Loucy (cell line): ENCODE measurements at regions not wholly inside any gene's neighbourhood (a gene's known extent, or its start where the extent isn't known, plus 50 kb on each side); places are given as distances from the start of the nearest gene placed in this dataset.

Source experiments
- H2AFZ ChIP-seq: fragments of 200-600 bp; sonication (generic); 2 replicates; pipeline ENCODE4 v1.6.0; 2016; ENCODE audit warnings: antibody characterized with exemption, mild to moderate bottlenecking, low read length, moderate library complexity
- H3F3A ChIP-seq: fragments of 200-600 bp; 2 replicates; pipeline ENCODE4 v1.6.0; 2016; ENCODE audit warnings: antibody characterized with exemption, low read depth, mild to moderate bottlenecking
- H3K27me3 ChIP-seq: fragments of 200-600 bp; sonication (generic); 2 replicates; pipeline ENCODE4 v1.6.1; 2014; ENCODE audit warnings: low read length, mild to moderate bottlenecking; ENCODE audit not compliant: insufficient read depth, poor library complexity, severe bottlenecking
- H3K36me3 ChIP-seq: fragments of 200-600 bp; sonication (generic); 2 replicates; pipeline ENCODE4 v1.6.1; 2016; ENCODE audit warnings: low read length; ENCODE audit not compliant: insufficient read depth
- H3K4me1 ChIP-seq: fragments of 200-600 bp; sonication (generic); 2 replicates; pipeline ENCODE4 v1.5.1; 2014; ENCODE audit warnings: low read length, mild to moderate bottlenecking; ENCODE audit not compliant: insufficient read depth, poor library complexity, severe bottlenecking
- H3K4me2 ChIP-seq: fragments of 200-600 bp; sonication (generic); 2 replicates; pipeline ENCODE4 v1.6.0; 2014; ENCODE audit warnings: antibody characterized with exemption, low read length, low read depth, mild to moderate bottlenecking; ENCODE audit not compliant: poor library complexity, severe bottlenecking
- H3K4me3 ChIP-seq: fragments of 200-600 bp; sonication (generic); 2 replicates; pipeline ENCODE4 v1.5.1; 2014; ENCODE audit warnings: low read length, mild to moderate bottlenecking, mixed read lengths; ENCODE audit not compliant: poor library complexity, severe bottlenecking
- H3K79me2 ChIP-seq: fragments of 200-600 bp; sonication (generic); 2 replicates; pipeline ENCODE4 v1.6.1; 2014; ENCODE audit warnings: low read length; ENCODE audit not compliant: insufficient read depth
- H3K9ac ChIP-seq: fragments of 200-600 bp; sonication (generic); 2 replicates; pipeline ENCODE4 v1.6.0; 2014; ENCODE audit warnings: mild to moderate bottlenecking, low read depth, low read length, moderate library complexity; ENCODE audit not compliant: poor library complexity, severe bottlenecking
- H3K9me2 ChIP-seq: fragments of 200-600 bp; sonication (generic); replicated peaks from 2 replicates; pipeline ENCODE4 v1.6.1; 2016; ENCODE audit warnings: low read depth, low read length, mixed read lengths
- H3K9me3 ChIP-seq: fragments of 200-600 bp; sonication (generic); 2 replicates; pipeline ENCODE4 v1.6.1; 2014; ENCODE audit warnings: mild to moderate bottlenecking, antibody characterized with exemption, low read length, low read depth; ENCODE audit not compliant: insufficient read depth
- H4K20me1 ChIP-seq: fragments of 200-600 bp; sonication (generic); 2 replicates; pipeline ENCODE4 v1.6.0; 2014; ENCODE audit warnings: antibody characterized with exemption, low read length, mild to moderate bottlenecking; ENCODE audit not compliant: insufficient read depth, poor library complexity, severe bottlenecking
- CTCF ChIP-seq: fragments of 200-600 bp; sonication (generic); conservative IDR thresholded peaks from 2 replicates; pipeline ENCODE4 v1.5.1; 2014; ENCODE audit warnings: mild to moderate bottlenecking, antibody characterized with exemption, low read length
- EZH2phosphoT487 ChIP-seq: fragments of 200-600 bp; IDR thresholded peaks from 2 replicates; pipeline ENCODE4 v1.6.1; 2018; ENCODE audit warnings: antibody characterized with exemption, mild to moderate bottlenecking, moderate library complexity, borderline replicate concordance

DNA sequence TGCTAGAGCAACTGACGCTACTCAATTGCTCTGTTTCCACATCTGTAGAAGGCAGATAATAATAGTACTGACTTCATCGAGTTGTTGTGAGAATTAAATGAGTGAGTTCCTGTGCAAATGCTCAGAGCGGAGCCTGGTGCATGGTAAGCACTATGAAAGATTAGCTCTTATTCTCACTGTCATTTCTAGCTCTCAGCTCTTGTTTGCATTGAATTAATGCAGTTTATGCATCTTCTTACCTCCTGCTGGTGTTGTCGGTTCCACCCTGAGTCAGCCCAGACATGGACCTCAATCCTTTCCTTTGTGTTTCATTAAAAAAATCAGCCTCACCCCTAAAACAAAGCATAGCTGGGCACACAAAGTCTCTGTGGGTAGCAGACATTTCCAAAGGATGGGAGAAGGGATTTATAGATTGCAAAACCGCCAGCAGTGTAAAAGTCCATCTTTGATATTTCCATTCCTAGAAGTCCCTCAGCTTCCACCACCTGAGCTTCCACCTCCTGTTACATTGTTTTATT lies 254.4 kb upstream of the CSF3R start:
- no peaks in the 10 kb centered on the region for H3K36me3 ChIP-seq
- H4K20me1 ChIP-seq: no peaks in the 10 kb centered on the region
- H3K9me3 ChIP-seq: no peaks in the 10 kb centered on the region
- no peaks in the 10 kb centered on the region for H3K9me2 ChIP-seq
- H3K27me3 ChIP-seq: no peaks in the 10 kb centered on the region
- H3K4me2 ChIP-seq: no peak overlapping the region
- TF ChIP-seq EZH2phosphoT487 (no peak), CTCF (no peak)
- H3K4me3 ChIP-seq: no peak overlapping the region
- no peak overlapping the region for H3K9ac ChIP-seq
- H2AFZ ChIP-seq: no peak overlapping the region
- H3K4me1 ChIP-seq: no peaks in the 10 kb centered on the region
- no peaks in the 10 kb centered on the region for H3F3A ChIP-seq
- H3K79me2 ChIP-seq: no peaks in the 10 kb centered on the region

DNA sequence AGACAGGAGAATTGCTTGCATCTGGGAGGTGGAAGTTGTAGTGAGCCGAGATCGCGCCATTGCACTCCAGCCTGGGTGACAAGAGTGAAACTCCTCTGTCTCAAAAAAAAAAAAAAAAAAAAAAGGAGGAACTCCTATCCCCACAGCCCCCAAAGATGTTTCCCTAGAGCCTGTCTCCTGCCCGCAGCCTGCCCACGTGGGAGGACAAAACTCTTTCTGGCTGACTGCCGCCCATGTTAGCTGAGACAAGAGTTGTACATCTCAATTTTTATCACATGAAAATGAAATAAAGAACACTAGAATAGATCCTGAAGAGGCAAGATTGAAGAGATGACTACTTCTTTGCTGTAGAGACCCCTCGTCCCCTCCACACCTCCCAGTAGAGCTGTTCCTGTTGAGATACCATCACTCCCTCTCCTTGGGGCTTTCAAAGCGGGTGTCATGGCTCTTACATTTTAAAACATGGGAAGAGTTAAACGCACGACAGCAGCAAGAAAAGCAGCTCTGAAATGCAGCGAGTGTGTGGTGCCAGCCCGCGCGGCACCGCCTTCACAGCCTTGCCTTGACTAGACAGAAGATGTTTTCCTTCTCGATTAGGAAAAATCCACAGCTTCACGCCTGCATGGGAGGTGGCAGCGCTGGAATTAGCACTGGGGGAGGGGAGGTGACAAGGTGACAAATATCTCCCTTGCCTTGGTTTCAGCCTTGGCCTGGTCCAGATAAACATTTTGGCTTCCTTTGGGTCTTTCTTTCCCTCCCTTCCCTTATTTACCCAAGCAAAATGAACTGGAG lies 253.4 kb upstream of the CSF3R start:
- H3K36me3 ChIP-seq: no peaks in the 10 kb centered on the region
- no peak overlapping the region for H3K4me2 ChIP-seq
- no peaks in the 10 kb centered on the region for H3F3A ChIP-seq
- no peaks in the 10 kb centered on the region for H3K9me2 ChIP-seq
- TF ChIP-seq EZH2phosphoT487 (no peak), CTCF (no peak)
- H3K9me3 ChIP-seq: no peaks in the 10 kb centered on the region
- H3K4me1 ChIP-seq: no peaks in the 10 kb centered on the region
- H3K27me3 ChIP-seq: no peaks in the 10 kb centered on the region
- no peak overlapping the region for H3K9ac ChIP-seq
- no peaks in the 10 kb centered on the region for H4K20me1 ChIP-seq
- no peak overlapping the region for H3K4me3 ChIP-seq
- no peaks in the 10 kb centered on the region for H3K79me2 ChIP-seq
- no peak overlapping the region for H2AFZ ChIP-seq

- H4K20me1 ChIP-seq: no peaks in the 10 kb centered on the region
- H3F3A ChIP-seq: no peaks in the 10 kb centered on the region
- no peak overlapping the region for H3K4me3 ChIP-seq
- no peak overlapping the region for H3K4me2 ChIP-seq
- no peak for TF ChIP-seq CTCF
- TF ChIP-seq EZH2phosphoT487: no peak
- no peaks in the 10 kb centered on the region for H3K9me2 ChIP-seq
- H3K36me3 ChIP-seq: no peaks in the 10 kb centered on the region
- no peak overlapping the region for H2AFZ ChIP-seq
- no peaks in the 10 kb centered on the region for H3K9me3 ChIP-seq
- H3K27me3 ChIP-seq: no peaks in the 10 kb centered on the region
- H3K4me1 ChIP-seq: no peaks in the 10 kb centered on the region
- no peak overlapping the region for H3K9ac ChIP-seq
- no peaks in the 10 kb centered on the region for H3K79me2 ChIP-seq
Measured at GRCh38 chr1:36735436-36735835, 252.7 kb upstream of the CSF3R start.
